ENCODE measurements at regions not wholly inside any gene's neighbourhood (a gene's known extent, or its start where the extent isn't known, plus 50 kb on each side); places are given as distances from the start of the nearest gene placed in this dataset.

GRCh38 chr13:44280456-44280855, 93.2 kb upstream of the SERP2 start:
- DNase-seq (ENCODE audit: low spot score) = no peak
- no peak for TF ChIP-seq CTCF (IDR thresholded peaks at IDR 0.05; ENCODE audit: extremely low read depth, insufficient read depth, missing control alignments)
- in situ Hi-C loops (cut with MboI; ENCODE audit: low pct_unique_long_range_greater_than_20kb, low sequenced_read_pairs, unreplicated experiment) = no loop called here

- no peak for DNase-seq (ENCODE audit: low spot score)
- no peak for TF ChIP-seq CTCF (IDR thresholded peaks at IDR 0.05; ENCODE audit: extremely low read depth, insufficient read depth, missing control alignments)
- in situ Hi-C loops (cut with MboI; ENCODE audit: low pct_unique_long_range_greater_than_20kb, low sequenced_read_pairs, unreplicated experiment) = no loop called here
Measured at GRCh38 chr13:44281252-44282000, 92.2 kb upstream of the SERP2 start.

- no peak for DNase-seq (ENCODE audit: low spot score)
- in situ Hi-C loops (cut with MboI; ENCODE audit: low pct_unique_long_range_greater_than_20kb, low sequenced_read_pairs, unreplicated experiment) = no loop called here
- no peak for TF ChIP-seq CTCF (IDR thresholded peaks at IDR 0.05; ENCODE audit: extremely low read depth, insufficient read depth, missing control alignments)
Measured at GRCh38 chr13:44283600-44283999, 90.0 kb upstream of the SERP2 start.

GRCh38 chr13:44287958-44288357, 85.7 kb upstream of the SERP2 start:
- DNase-seq (ENCODE audit: low spot score) = no peak
- in situ Hi-C loops (cut with MboI; ENCODE audit: low pct_unique_long_range_greater_than_20kb, low sequenced_read_pairs, unreplicated experiment) = no loop called here
- no peak for TF ChIP-seq CTCF (IDR thresholded peaks at IDR 0.05; ENCODE audit: extremely low read depth, insufficient read depth, missing control alignments)

GRCh38 chr13:44292545-44292944, 81.1 kb upstream of the SERP2 start:
- in situ Hi-C loops (cut with MboI; ENCODE audit: low pct_unique_long_range_greater_than_20kb, low sequenced_read_pairs, unreplicated experiment) = no loop called here
- no peak for DNase-seq (ENCODE audit: low spot score)
- TF ChIP-seq CTCF (IDR thresholded peaks at IDR 0.05; ENCODE audit: extremely low read depth, insufficient read depth, missing control alignments) = no peak

- in situ Hi-C loops (cut with MboI; ENCODE audit: low pct_unique_long_range_greater_than_20kb, low sequenced_read_pairs, unreplicated experiment) = no loop called here
- no peak for DNase-seq (ENCODE audit: low spot score)
- TF ChIP-seq CTCF (IDR thresholded peaks at IDR 0.05; ENCODE audit: extremely low read depth, insufficient read depth, missing control alignments) = no peak
Measured at GRCh38 chr13:44293374-44293773, 80.2 kb upstream of the SERP2 start.
